ENCODE measurements at regions not wholly inside any gene's neighbourhood (a gene's known extent, or its start where the extent isn't known, plus 50 kb on each side); places are given as distances from the start of the nearest gene placed in this dataset.

DNA sequence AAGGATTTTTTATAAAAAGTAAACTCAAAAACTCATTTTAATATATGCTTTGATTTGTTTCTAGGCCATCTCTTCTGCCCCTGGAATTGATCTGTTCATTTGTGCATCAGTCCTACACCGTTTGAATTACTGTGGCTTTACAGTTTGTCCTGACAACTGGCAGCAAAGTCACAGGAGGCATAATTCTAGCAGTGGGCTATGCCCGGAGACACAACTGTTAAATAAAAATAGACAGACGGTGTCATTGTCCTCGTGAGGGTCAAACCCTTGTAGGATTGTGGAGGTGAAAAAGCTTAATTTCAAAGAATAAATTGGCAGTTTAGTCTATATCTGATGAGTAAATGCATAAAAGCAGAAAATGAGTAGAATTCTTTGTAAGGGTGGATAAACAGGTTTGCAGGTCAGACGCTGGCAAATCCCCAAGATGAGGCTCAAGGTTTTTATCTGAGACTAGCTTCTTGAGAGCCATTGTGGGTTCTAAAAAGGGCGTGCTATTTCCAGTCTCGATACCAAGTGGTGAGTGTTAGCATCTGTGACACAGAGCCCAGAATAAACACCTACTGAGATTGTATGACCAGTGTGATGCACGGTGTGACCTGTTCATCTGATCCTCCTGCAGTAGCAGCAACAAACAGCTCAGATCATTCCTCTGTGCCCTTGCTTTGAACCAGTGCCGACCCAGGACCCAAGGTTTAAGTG, 51.5 kb upstream of the SLCO3A1 start:
- FAIRE-seq (no peak), DNase-seq (ENCODE audit: extremely low read depth in 1 of 4, low spot score in 3 of 4) (no peak), ATAC-seq (no peak)
- Histone ChIP-seq H3K4me1 (replicated peaks in 1 of 2; ENCODE audit: control insufficient read depth in 2 of 2, insufficient read depth in 2 of 2, low read length in 2 of 2) (no peaks in the 10 kb centered on the region), H3K4me3 (no peak overlapping the region), H3K36me3 (ENCODE audit: control insufficient read depth, insufficient read depth, low read length) (no peaks in the 10 kb centered on the region), H3K9me1 (ENCODE audit: control insufficient read depth, insufficient read depth, low read length) (no peaks in the 10 kb centered on the region), H2AFZ (ENCODE audit: low read depth, low read length) (no peak overlapping the region), H3K27ac (ENCODE audit: extremely low read depth, low read depth, low read length) (no peak overlapping the region), H4K20me1 (replicated peaks; ENCODE audit: control insufficient read depth, insufficient read depth, low read length) (no peaks in the 10 kb centered on the region), H3K27me3 (ENCODE audit: control insufficient read depth in 2 of 2, insufficient read depth in 2 of 2, low read length in 2 of 2) (peaks cover 0 to 15% of the 10 kb centered on the region in 2 experiments; a peak in 1 of 5 replicates), H3K4me2 (ENCODE audit: insufficient read depth, low read length) (no peak overlapping the region), H3K79me2 (ENCODE audit: control insufficient read depth, insufficient read depth, low read length) (no peaks in the 10 kb centered on the region), H3K9ac (ENCODE audit: insufficient read depth in 1 of 2, low read depth in 2 of 2, low read length in 2 of 2) (no peak overlapping the region), H3K9me3 (replicated peaks; ENCODE audit: control insufficient read depth, insufficient read depth, low read depth, low read length) (no peaks in the 10 kb centered on the region)
- in situ Hi-C loops (cut with MboI) (no loop called here), intact Hi-C loops (cut with micrococcal nuclease) (no loop called here)
- ChIA-PET POLR2A (no interaction called here), CTCF (ENCODE audit: low intra/inter-chr PET ratio) (no interaction called here)
- under 1% methylated on average over 9 of the region's 9 CpGs for WGBS (ENCODE audit: insufficient coverage, low coverage, missing lambda C conversion rate)
- TF ChIP-seq, protein P1, sequence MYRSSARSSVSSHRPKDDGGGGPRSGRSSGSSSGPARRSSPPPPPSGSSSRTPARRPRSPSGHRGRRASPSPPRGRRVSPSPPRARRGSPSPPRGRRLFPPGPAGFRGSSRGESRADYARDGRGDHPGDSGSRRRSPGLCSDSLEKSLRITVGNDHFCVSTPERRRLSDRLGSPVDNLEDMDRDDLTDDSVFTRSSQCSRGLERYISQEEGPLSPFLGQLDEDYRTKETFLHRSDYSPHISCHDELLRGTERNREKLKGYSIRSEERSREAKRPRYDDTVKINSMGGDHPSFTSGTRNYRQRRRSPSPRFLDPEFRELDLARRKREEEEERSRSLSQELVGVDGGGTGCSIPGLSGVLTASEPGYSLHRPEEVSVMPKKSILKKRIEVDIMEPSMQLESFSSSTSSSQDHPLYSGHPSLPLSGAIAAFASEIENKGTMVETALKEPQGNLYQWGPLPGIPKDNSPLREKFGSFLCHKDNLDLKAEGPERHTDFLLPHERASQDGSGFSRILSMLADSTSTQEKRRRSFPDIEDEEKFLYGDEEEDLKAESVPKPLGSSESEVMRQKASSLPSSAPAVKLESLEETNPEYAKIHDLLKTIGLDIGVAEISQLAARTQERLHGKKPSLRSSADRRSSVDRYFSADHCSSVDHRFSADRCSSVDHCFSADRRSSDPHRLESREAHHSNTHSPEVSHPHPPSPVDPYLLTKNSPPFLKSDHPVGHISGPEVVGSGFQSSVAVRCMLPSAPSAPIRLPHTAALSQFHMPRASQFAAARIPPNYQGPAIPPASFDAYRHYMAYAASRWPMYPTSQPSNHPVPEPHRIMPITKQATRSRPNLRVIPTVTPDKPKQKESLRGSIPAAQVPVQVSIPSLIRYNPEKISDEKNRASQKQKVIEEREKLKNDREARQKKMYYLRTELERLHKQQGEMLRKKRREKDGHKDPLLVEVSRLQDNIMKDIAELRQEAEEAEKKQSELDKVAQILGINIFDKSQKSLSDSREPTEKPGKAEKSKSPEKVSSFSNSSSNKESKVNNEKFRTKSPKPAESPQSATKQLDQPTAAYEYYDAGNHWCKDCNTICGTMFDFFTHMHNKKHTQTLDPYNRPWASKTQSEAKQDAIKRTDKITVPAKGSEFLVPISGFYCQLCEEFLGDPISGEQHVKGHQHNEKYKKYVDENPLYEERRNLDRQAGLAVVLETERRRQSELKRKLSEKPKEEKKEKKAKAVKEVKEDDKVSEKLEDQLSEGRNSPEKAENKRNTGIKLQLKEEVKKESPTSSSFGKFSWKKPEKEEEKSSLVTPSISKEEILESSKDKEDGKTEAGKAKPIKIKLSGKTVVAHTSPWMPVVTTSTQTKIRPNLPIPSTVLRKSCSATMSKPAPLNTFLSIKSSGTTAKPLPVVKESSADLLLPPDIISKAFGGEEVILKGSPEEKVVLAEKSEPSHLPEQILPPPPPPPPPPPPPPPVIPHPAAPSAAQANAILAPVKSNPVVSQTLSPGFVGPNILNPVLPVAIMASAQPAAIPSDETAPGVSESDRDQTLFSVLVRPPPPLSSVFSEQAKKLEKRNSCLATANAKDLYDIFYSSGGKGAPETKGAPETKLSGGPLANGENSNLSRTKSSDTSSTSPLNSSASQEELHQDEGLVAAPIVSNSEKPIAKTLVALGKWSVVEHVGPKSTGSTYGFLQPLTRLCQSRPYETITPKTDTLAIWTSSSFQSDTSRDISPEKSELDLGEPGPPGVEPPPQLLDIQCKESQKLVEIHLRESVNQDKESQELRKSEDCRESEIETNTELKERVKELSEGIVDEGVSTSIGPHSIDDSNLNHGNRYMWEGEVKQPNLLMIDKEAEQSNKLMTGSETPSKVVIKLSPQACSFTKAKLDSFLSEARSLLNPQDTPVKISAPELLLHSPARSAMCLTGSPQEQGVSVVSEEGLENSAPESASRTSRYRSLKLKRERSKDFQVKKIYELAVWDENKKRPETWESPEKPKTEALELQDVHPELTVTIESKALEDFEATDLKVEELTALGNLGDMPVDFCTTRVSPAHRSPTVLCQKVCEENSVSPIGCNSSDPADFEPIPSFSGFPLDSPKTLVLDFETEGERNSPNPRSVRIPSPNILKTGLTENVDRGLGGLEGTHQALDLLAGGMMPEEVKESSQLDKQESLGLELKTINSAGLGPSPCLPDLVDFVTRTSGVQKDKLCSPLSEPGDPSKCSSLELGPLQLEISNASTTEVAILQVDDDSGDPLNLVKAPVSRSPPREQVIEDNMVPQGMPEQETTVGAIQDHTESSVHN (IDR thresholded peaks at IDR 0.05; ENCODE audit: borderline replicate concordance in 1 of 2, low read depth in 1 of 2) = no peak
- TF ChIP-seq CREB1 (IDR thresholded peaks at IDR 0.05) (no peak), CREB1 (CRISPR knock-in tag; IDR thresholded peaks at IDR 0.05) (no peak), POLR2A (conservative IDR thresholded peaks at IDR 0.05) (no peak), ETV1 (tag; conservative IDR thresholded peaks at IDR 0.05; ENCODE audit: low read depth) (no peak), SRSF1 (IDR thresholded peaks at IDR 0.05; ENCODE audit: low read depth, low read length) (no peak), SLC30A9 (CRISPR knock-in tag; IDR thresholded peaks at IDR 0.05) (no peak), ZEB2 (IDR thresholded peaks at IDR 0.05) (no peak)
- TF ChIP-seq, protein P2, sequence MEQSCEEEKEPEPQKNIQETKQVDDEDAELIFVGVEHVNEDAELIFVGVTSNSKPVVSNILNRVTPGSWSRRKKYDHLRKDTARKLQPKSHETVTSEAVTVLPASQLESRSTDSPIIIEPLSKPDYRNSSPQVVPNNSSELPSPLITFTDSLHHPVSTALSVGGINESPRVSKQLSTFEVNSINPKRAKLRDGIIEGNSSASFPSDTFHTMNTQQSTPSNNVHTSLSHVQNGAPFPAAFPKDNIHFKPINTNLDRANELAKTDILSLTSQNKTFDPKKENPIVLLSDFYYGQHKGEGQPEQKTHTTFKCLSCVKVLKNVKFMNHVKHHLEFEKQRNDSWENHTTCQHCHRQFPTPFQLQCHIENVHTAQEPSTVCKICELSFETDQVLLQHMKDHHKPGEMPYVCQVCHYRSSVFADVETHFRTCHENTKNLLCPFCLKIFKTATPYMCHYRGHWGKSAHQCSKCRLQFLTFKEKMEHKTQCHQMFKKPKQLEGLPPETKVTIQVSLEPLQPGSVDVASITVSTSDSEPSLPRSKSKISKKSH (CRISPR knock-in tag; IDR thresholded peaks at IDR 0.05) = no peak
- TF ChIP-seq, protein P3, sequence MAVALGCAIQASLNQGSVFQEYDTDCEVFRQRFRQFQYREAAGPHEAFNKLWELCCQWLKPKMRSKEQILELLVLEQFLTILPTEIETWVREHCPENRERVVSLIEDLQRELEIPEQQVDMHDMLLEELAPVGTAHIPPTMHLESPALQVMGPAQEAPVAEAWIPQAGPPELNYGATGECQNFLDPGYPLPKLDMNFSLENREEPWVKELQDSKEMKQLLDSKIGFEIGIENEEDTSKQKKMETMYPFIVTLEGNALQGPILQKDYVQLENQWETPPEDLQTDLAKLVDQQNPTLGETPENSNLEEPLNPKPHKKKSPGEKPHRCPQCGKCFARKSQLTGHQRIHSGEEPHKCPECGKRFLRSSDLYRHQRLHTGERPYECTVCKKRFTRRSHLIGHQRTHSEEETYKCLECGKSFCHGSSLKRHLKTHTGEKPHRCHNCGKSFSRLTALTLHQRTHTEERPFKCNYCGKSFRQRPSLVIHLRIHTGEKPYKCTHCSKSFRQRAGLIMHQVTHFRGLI (CRISPR knock-in tag; IDR thresholded peaks at IDR 0.05) = no peak
- TF ChIP-seq, protein P4, sequence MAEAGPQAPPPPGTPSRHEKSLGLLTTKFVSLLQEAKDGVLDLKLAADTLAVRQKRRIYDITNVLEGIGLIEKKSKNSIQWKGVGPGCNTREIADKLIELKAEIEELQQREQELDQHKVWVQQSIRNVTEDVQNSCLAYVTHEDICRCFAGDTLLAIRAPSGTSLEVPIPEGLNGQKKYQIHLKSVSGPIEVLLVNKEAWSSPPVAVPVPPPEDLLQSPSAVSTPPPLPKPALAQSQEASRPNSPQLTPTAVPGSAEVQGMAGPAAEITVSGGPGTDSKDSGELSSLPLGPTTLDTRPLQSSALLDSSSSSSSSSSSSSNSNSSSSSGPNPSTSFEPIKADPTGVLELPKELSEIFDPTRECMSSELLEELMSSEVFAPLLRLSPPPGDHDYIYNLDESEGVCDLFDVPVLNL (CRISPR knock-in tag; IDR thresholded peaks at IDR 0.05; ENCODE audit: low read depth) = no peak
- BruUV-seq (replicated peaks) = no TSS peak
